ENCODE measurements at regions not wholly inside any gene's neighbourhood (a gene's known extent, or its start where the extent isn't known, plus 50 kb on each side); places are given as distances from the start of the nearest gene placed in this dataset.

DNA sequence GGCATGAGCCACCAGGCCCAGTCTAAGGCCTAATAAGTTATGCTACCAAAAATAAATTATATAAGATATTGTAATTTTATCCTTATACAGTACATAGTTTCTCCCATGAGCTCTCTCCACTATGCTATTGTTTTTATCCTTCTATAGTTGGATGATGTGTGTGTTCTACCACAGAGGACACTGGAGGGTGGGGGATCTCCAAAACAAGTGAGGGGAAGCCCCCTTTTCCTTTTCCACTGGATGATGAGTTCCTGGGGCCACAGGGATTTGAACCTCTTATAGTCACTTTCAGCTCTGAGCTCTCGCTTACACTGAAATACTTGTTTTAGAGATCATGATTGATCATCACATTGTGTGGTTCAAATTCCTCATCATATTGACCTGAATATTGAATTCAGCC, 77.6 kb upstream of the VAV3 start:
- TF ChIP-seq CHD1 (IDR thresholded peaks at IDR 0.05; ENCODE audit: low read depth, low read length) = no peak
- TF ChIP-seq, protein P1, sequence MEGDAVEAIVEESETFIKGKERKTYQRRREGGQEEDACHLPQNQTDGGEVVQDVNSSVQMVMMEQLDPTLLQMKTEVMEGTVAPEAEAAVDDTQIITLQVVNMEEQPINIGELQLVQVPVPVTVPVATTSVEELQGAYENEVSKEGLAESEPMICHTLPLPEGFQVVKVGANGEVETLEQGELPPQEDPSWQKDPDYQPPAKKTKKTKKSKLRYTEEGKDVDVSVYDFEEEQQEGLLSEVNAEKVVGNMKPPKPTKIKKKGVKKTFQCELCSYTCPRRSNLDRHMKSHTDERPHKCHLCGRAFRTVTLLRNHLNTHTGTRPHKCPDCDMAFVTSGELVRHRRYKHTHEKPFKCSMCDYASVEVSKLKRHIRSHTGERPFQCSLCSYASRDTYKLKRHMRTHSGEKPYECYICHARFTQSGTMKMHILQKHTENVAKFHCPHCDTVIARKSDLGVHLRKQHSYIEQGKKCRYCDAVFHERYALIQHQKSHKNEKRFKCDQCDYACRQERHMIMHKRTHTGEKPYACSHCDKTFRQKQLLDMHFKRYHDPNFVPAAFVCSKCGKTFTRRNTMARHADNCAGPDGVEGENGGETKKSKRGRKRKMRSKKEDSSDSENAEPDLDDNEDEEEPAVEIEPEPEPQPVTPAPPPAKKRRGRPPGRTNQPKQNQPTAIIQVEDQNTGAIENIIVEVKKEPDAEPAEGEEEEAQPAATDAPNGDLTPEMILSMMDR (IDR thresholded peaks at IDR 0.05; ENCODE audit: control extremely low read depth in 1 of 3, insufficient read depth in 1 of 3, low read depth in 1 of 3, low read length in 3 of 3) = no peak
- TF ChIP-seq CHD2 (IDR thresholded peaks at IDR 0.05; ENCODE audit: low read length) = no peak
- no peak for TF ChIP-seq EGR1 (IDR thresholded peaks at IDR 0.05; ENCODE audit: borderline replicate concordance, low read depth, low read length)
- no peak for TF ChIP-seq RAD21 (IDR thresholded peaks at IDR 0.05 in 1 of 2, conservative IDR thresholded peaks at IDR 0.05 in 1 of 2; ENCODE audit: low read depth in 2 of 2, low read length in 2 of 2)
- no peak for TF ChIP-seq MAFK (IDR thresholded peaks at IDR 0.05; ENCODE audit: low read depth, low read length)
- no peak for TF ChIP-seq RFX5 (IDR thresholded peaks at IDR 0.05; ENCODE audit: borderline replicate concordance, low read depth, low read length)
- TF ChIP-seq YY1 (IDR thresholded peaks at IDR 0.05; ENCODE audit: low read depth, low read length) = no peak
- TF ChIP-seq SP2 (IDR thresholded peaks at IDR 0.05; ENCODE audit: low read length) = no peak
- TF ChIP-seq POLR2A (IDR thresholded peaks at IDR 0.05; ENCODE audit: control extremely low read depth in 1 of 2, low read depth in 2 of 2, low read length in 2 of 2) = no peak
